ELR (cell line): ENCODE measurements at regions not wholly inside any gene's neighbourhood (a gene's known extent, or its start where the extent isn't known, plus 50 kb on each side); places are given as distances from the start of the nearest gene placed in this dataset.

Source experiments
- DNase-seq: peaks from one replicate; pipeline ENCODE4 v3.0.0-alpha.2; 2015; ENCODE audit warnings: low read depth

GRCh38 chr11:128328955-128329551 lies 258.3 kb downstream of the ETS1 start:
- DNase-seq = peak; percentile 40

GRCh38 chr11:128327274-128327673 lies 260.1 kb downstream of the ETS1 start:
- no peak for DNase-seq

GRCh38 chr11:128326791-128327190 lies 260.6 kb downstream of the ETS1 start:
- no peak for DNase-seq

GRCh38 chr11:128324531-128325141 lies 262.7 kb downstream of the ETS1 start:
- DNase-seq = no peak

- DNase-seq = no peak
These were observed 263.3 kb downstream of the ETS1 start for GRCh38 chr11:128324051-128324481.

- peak; percentile 25 for DNase-seq
These were observed 264.0 kb downstream of the ETS1 start for GRCh38 chr11:128323381-128323780.

GRCh38 chr11:128318856-128319474 lies 268.4 kb downstream of the ETS1 start:
- peak; percentile 60 for DNase-seq

GRCh38 chr11:128316541-128317227 lies 270.7 kb downstream of the ETS1 start:
- no peak for DNase-seq

- DNase-seq = no peak
These were observed 271.4 kb downstream of the ETS1 start for GRCh38 chr11:128315933-128316332.

GRCh38 chr11:128313931-128314330 lies 273.4 kb downstream of the ETS1 start:
- no peak for DNase-seq

GRCh38 chr11:128311742-128312719 lies 275.3 kb downstream of the ETS1 start:
- no peak for DNase-seq

- peak; percentile 7 for DNase-seq
These were observed 276.5 kb downstream of the ETS1 start for GRCh38 chr11:128310676-128311445.

- DNase-seq = no peak
These were observed 277.4 kb downstream of the ETS1 start for GRCh38 chr11:128310005-128310404.

GRCh38 chr11:128308794-128309193 lies 278.6 kb downstream of the ETS1 start:
- DNase-seq = no peak

- no peak for DNase-seq
These were observed 281.8 kb downstream of the ETS1 start for GRCh38 chr11:128305588-128305987.

- no peak for DNase-seq
These were observed 282.5 kb downstream of the ETS1 start for GRCh38 chr11:128304666-128305485.

- no peak for DNase-seq
These were observed 283.2 kb downstream of the ETS1 start for GRCh38 chr11:128304116-128304515.

- DNase-seq = no peak
These were observed 284.0 kb downstream of the ETS1 start for GRCh38 chr11:128303383-128303782.

GRCh38 chr11:128302425-128303186 lies 284.8 kb downstream of the ETS1 start:
- DNase-seq = no peak
